Right atrium auricular region (tissue), 2 donors: ENCODE measurements at regions not wholly inside any gene's neighbourhood (a gene's known extent, or its start where the extent isn't known, plus 50 kb on each side); places are given as distances from the start of the nearest gene placed in this dataset.

Source experiments
- DNase-seq: peaks from one replicate; pipeline ENCODE4 v3.0.0-alpha.2; 2019; ENCODE audit warnings: low spot score
- H3K27ac ChIP-seq, 2 donors: fragments of 200-600 bp; sonication (generic); 1 replicate in 1 of 2; 2 replicates in 1 of 2; pipeline ENCODE4 v1.5.1; 2016 to 2019
- H3K27me3 ChIP-seq, 2 donors: fragments of 200-600 bp; sonication (generic); one replicate each; pipeline versions ENCODE4 v1.5.1 to v1.6.0; 2017 to 2019
- H3K36me3 ChIP-seq: fragments of 200-600 bp; sonication (generic); one replicate; pipeline ENCODE4 v1.5.1; 2016
- H3K4me1 ChIP-seq, 2 donors: fragments of 200-600 bp; sonication (generic); one replicate each; pipeline versions ENCODE4 v1.5.1 to v1.6.0; 2017 to 2019
- H3K4me3 ChIP-seq, 2 donors: fragments of 200-600 bp; sonication (generic); 1 replicate in 1 of 2; 2 replicates in 1 of 2; pipeline ENCODE4 v1.5.1; 2017 to 2019; ENCODE audit warnings: mild to moderate bottlenecking in 1 of 2, moderate library complexity in 1 of 2
- H3K9me3 ChIP-seq, 2 donors: fragments of 200-600 bp; sonication (generic); one replicate each; pipeline ENCODE4 v1.5.1; 2019
- CTCF ChIP-seq, 2 donors: fragments of 200-600 bp; sonication (generic); IDR thresholded peaks; one replicate each; pipeline ENCODE4 v1.5.1; 2019; ENCODE audit warnings: antibody characterized with exemption in 2 of 2

GRCh38 chr12:84793558-84794367, 118.8 kb downstream of the SLC6A15 start:
- Histone ChIP-seq H3K36me3 (no peaks in the 10 kb centered on the region), H3K4me1 (no peaks in the 10 kb centered on the region), H3K4me3 (no peak overlapping the region), H3K9me3 (no peaks in the 10 kb centered on the region), H3K27ac (no peak overlapping the region), H3K27me3 (no peaks in the 10 kb centered on the region)
- TF ChIP-seq CTCF (IDR thresholded peaks at IDR 0.05): no peak
- DNase-seq: no peak

GRCh38 chr12:84791444-84791843, 121.2 kb downstream of the SLC6A15 start:
- no peak overlapping the region for H3K27ac ChIP-seq

GRCh38 chr12:84789184-84789583, 123.4 kb downstream of the SLC6A15 start:
- Histone ChIP-seq H3K27ac (no peak overlapping the region), H3K27me3 (no peaks in the 10 kb centered on the region), H3K36me3 (no peaks in the 10 kb centered on the region), H3K4me3 (no peak overlapping the region), H3K4me1 (no peaks in the 10 kb centered on the region), H3K9me3 (no peaks in the 10 kb centered on the region)
- no peak for DNase-seq
- TF ChIP-seq CTCF (IDR thresholded peaks at IDR 0.05): no peak

More at GRCh38 chr12:84791444-84791843, 121.2 kb downstream of the SLC6A15 start:
- no peaks in the 10 kb centered on the region for H3K9me3 ChIP-seq
- DNase-seq: no peak
- TF ChIP-seq CTCF (IDR thresholded peaks at IDR 0.05): no peak
- no peaks in the 10 kb centered on the region for H3K36me3 ChIP-seq
- H3K27me3 ChIP-seq: no peaks in the 10 kb centered on the region
- H3K4me1 ChIP-seq: no peaks in the 10 kb centered on the region
- no peak overlapping the region for H3K4me3 ChIP-seq

GRCh38 chr12:84787253-84787652, 125.3 kb downstream of the SLC6A15 start:
- Histone ChIP-seq H3K4me1 (no peaks in the 10 kb centered on the region), H3K27me3 (no peaks in the 10 kb centered on the region), H3K9me3 (no peaks in the 10 kb centered on the region), H3K27ac (no peak overlapping the region), H3K36me3 (no peaks in the 10 kb centered on the region), H3K4me3 (no peak overlapping the region)
- no peak for DNase-seq
- TF ChIP-seq CTCF (IDR thresholded peaks at IDR 0.05): no peak

GRCh38 chr12:84786622-84787021, 126.0 kb downstream of the SLC6A15 start:
- no peak overlapping the region for H3K4me3 ChIP-seq
- no peaks in the 10 kb centered on the region for H3K27me3 ChIP-seq
- H3K27ac ChIP-seq: no peak overlapping the region
- H3K9me3 ChIP-seq: no peaks in the 10 kb centered on the region
- DNase-seq: no peak
- no peak for TF ChIP-seq CTCF (IDR thresholded peaks at IDR 0.05)
- H3K36me3 ChIP-seq: no peaks in the 10 kb centered on the region
- H3K4me1 ChIP-seq: no peaks in the 10 kb centered on the region

GRCh38 chr12:84785951-84786350, 126.6 kb downstream of the SLC6A15 start:
- H3K36me3 ChIP-seq: no peaks in the 10 kb centered on the region
- DNase-seq: no peak
- no peaks in the 10 kb centered on the region for H3K4me1 ChIP-seq
- no peaks in the 10 kb centered on the region for H3K9me3 ChIP-seq
- no peak overlapping the region for H3K27ac ChIP-seq
- no peaks in the 10 kb centered on the region for H3K27me3 ChIP-seq
- no peak overlapping the region for H3K4me3 ChIP-seq
- TF ChIP-seq CTCF (IDR thresholded peaks at IDR 0.05): no peak
